ENCODE measurements at regions not wholly inside any gene's neighbourhood (a gene's known extent, or its start where the extent isn't known, plus 50 kb on each side); places are given as distances from the start of the nearest gene placed in this dataset.

DNA sequence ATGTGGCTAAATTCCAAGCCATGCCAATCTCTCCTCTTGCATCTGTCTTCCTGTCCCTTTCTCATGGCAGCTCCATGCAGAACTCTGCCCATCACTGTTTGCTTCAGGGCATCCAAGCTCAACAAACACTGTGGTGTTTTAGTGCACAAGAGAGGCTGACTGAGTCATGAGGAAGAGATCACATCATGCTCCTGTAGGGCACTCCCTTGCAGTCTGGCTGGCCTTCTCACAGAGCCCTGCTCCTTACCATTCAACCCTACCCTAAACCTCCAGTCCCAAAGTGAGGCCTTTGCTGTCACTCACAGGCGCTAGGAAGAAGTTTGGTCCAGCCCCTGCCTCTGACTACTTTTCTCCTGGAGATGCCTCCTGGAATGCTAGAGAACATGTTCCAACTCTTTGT is 194.0 kb downstream of the LRATD1 start:
- Histone ChIP-seq H3K4me1 (ENCODE audit: control insufficient read depth, insufficient read depth, low read length, poor library complexity, severe bottlenecking) (no peaks in the 10 kb centered on the region), H3K9me3 (ENCODE audit: control insufficient read depth, low read length) (no peaks in the 10 kb centered on the region), H3K36me3 (ENCODE audit: control insufficient read depth, insufficient read depth, low read length) (no peaks in the 10 kb centered on the region), H3K4me3 (ENCODE audit: extremely low read depth, insufficient read depth, low read length, poor library complexity, severe bottlenecking) (no peak overlapping the region), H3K27ac (ENCODE audit: low read depth, low read length, severe bottlenecking) (no peak overlapping the region)
- 92% methylated on average over 1 of the region's 1 CpG; no CpG with 5 or more reads in 1 of the 2 experiments for WGBS, 2 experiments (ENCODE audit: insufficient coverage in 2 of 2)

DNA sequence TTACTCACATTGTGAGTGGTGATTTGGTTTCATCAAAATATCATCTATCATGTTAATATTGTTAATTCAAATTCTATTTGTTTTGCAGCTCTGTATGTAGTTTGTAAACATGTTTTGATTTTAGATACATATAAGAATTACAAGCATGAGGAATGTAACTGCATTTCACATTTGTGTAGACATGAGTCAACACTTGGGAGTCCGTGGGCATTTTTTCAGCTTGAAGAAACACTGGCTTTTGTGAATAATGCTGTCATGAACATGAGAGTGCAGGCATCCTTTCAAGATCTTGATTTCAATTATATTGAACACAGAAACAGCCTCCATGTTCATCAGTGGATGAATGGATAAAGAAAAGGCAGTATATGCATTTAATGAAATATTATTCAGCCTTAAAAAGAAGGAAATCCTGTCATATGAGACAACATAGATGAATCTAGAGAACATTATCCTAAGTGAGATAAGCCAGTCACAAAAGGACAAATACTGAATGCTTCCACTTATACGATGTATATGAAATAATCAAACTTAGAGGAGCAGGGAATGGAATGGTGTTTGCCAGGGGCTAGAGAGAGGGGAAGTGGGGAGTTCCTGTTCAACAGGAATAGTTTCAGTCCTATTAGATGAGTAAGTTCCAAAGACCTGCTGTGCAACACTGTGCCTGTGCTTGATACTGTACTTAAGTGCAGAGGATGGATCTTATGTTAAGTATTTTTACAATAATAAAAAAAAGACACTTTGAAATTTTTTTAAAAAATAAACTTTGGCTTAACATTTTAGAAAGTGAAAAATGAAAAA is 194.9 kb downstream of the LRATD1 start:
- Histone ChIP-seq H3K27ac (ENCODE audit: low read depth, low read length, severe bottlenecking) (no peak overlapping the region), H3K4me1 (ENCODE audit: control insufficient read depth, insufficient read depth, low read length, poor library complexity, severe bottlenecking) (no peaks in the 10 kb centered on the region), H3K36me3 (ENCODE audit: control insufficient read depth, insufficient read depth, low read length) (no peaks in the 10 kb centered on the region), H3K4me3 (ENCODE audit: extremely low read depth, insufficient read depth, low read length, poor library complexity, severe bottlenecking) (no peak overlapping the region), H3K9me3 (ENCODE audit: control insufficient read depth, low read length) (no peaks in the 10 kb centered on the region)
- 71 to 80% methylated on average over 1 of the region's 2 CpGs for WGBS, 2 experiments (ENCODE audit: insufficient coverage in 2 of 2)

DNA sequence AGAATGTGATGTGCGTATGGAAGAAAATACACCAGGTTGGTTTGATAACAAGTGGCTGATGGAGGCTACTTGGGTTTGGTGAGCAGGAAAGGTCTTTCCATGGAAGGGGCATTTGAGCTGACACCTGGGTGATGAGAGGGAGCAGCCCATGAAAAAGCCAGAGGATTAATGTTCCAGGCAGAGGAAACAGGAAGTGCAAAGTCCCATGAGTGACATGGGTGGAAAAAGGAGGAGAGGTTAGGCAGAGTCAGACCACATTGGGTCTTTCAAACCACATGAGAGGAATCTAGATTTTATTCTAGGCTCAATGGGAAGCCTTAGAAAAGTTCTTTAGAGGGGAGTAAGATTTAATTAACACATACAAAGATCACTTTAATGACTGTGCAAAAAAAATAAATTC is 195.7 kb downstream of the LRATD1 start:
- Histone ChIP-seq H3K4me1 (ENCODE audit: control insufficient read depth, insufficient read depth, low read length, poor library complexity, severe bottlenecking) (no peaks in the 10 kb centered on the region), H3K9me3 (ENCODE audit: control insufficient read depth, low read length) (no peaks in the 10 kb centered on the region), H3K36me3 (ENCODE audit: control insufficient read depth, insufficient read depth, low read length) (no peaks in the 10 kb centered on the region), H3K27ac (ENCODE audit: low read depth, low read length, severe bottlenecking) (no peak overlapping the region), H3K4me3 (ENCODE audit: extremely low read depth, insufficient read depth, low read length, poor library complexity, severe bottlenecking) (no peak overlapping the region)
- WGBS, 2 experiments (ENCODE audit: insufficient coverage in 2 of 2) = 38 to 50% methylated on average over 1 of the region's 1 CpG

DNA sequence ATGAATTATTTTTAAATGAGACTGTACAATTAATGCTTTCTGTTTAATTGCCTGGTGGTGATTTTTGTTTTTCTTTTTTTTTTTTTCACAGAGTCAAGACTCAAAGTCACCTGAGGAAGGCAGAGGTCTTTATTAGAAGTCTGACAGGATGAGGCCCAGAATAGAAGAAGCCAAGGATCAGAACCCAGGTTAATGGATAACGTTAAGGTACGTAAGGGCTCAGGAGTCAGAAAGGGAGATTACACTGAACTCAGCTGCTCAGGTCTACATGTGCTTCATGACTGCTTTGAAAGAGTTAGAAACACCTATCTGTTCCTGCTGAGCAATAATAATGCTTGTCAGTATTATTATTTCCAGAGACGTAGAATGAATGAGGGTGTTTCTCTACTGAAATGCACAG is 196.5 kb downstream of the LRATD1 start:
- WGBS, 2 experiments (ENCODE audit: insufficient coverage in 2 of 2) = 96 to 100% methylated on average over 2 of the region's 3 CpGs
- Histone ChIP-seq H3K4me3 (ENCODE audit: extremely low read depth, insufficient read depth, low read length, poor library complexity, severe bottlenecking) (no peak overlapping the region), H3K36me3 (ENCODE audit: control insufficient read depth, insufficient read depth, low read length) (no peaks in the 10 kb centered on the region), H3K4me1 (ENCODE audit: control insufficient read depth, insufficient read depth, low read length, poor library complexity, severe bottlenecking) (no peaks in the 10 kb centered on the region), H3K9me3 (ENCODE audit: control insufficient read depth, low read length) (no peaks in the 10 kb centered on the region), H3K27ac (ENCODE audit: low read depth, low read length, severe bottlenecking) (no peak overlapping the region)

DNA sequence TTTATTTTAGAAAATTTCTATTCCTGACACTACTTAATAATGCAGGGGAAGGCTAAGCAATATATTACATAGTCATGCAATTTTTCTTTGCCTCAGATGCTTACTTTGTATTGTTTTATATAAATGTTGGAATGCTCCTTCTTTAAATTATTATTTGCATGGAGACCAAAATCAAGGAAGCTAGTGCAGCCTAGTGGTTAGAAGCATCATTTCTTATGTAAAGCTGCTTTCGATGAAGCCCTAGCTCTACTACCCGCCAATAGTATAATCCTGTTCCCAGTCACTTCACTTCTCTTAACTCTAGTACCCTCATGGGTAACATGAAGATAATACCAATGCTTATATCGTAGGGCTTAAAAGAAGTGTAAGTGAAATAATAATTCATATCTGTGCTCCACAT is 198.9 kb downstream of the LRATD1 start:
- H3K27ac ChIP-seq (ENCODE audit: low read depth, low read length, severe bottlenecking) = no peak overlapping the region
- WGBS, 2 experiments (ENCODE audit: insufficient coverage in 2 of 2) = no CpG with 5 or more reads among the region's 3 CpGs
- H3K4me1 ChIP-seq (ENCODE audit: control insufficient read depth, insufficient read depth, low read length, poor library complexity, severe bottlenecking) = no peaks in the 10 kb centered on the region
- H3K4me3 ChIP-seq (ENCODE audit: extremely low read depth, insufficient read depth, low read length, poor library complexity, severe bottlenecking) = no peak overlapping the region
- no peaks in the 10 kb centered on the region for H3K9me3 ChIP-seq (ENCODE audit: control insufficient read depth, low read length)
- no peaks in the 10 kb centered on the region for H3K36me3 ChIP-seq (ENCODE audit: control insufficient read depth, insufficient read depth, low read length)

GRCh38 chr2:14843507-14844204 is 211.1 kb downstream of the LRATD1 start:
- no peak overlapping the region for H3K27ac ChIP-seq (ENCODE audit: low read depth, low read length, severe bottlenecking)
- no peak overlapping the region for H3K4me3 ChIP-seq (ENCODE audit: extremely low read depth, insufficient read depth, low read length, poor library complexity, severe bottlenecking)
- no peaks in the 10 kb centered on the region for H3K4me1 ChIP-seq (ENCODE audit: control insufficient read depth, insufficient read depth, low read length, poor library complexity, severe bottlenecking)
- WGBS, 2 experiments (ENCODE audit: insufficient coverage in 2 of 2) = 84 to 100% methylated on average over 5 of the region's 5 CpGs
- H3K36me3 ChIP-seq (ENCODE audit: control insufficient read depth, insufficient read depth, low read length) = no peaks in the 10 kb centered on the region
- no peaks in the 10 kb centered on the region for H3K9me3 ChIP-seq (ENCODE audit: control insufficient read depth, low read length)

DNA sequence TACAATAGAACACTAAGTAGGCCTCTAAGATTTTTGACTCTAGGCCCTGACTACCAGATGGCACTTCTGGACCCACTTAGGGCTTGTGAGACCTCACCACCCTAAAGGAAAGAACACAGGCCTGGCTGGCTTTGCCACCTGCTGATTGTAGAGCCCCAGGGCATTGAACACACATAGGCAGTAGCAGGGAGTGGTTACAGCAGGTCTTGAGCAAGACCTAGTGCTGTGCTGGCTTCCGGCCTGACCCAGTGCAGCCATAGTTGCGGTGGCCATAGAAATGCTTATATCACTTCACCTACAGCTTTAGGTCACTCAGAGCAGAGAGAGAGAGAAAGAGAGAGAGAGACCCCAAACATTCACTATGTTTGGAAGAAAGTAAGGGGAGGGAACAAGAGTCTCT is 223.2 kb downstream of the LRATD1 start:
- H3K4me3 ChIP-seq (ENCODE audit: extremely low read depth, insufficient read depth, low read length, poor library complexity, severe bottlenecking) = no peak overlapping the region
- no peaks in the 10 kb centered on the region for H3K9me3 ChIP-seq (ENCODE audit: control insufficient read depth, low read length)
- no CpG with 5 or more reads among the region's 2 CpGs for WGBS, 2 experiments (ENCODE audit: insufficient coverage in 2 of 2)
- no peaks in the 10 kb centered on the region for H3K36me3 ChIP-seq (ENCODE audit: control insufficient read depth, insufficient read depth, low read length)
- H3K27ac ChIP-seq (ENCODE audit: low read depth, low read length, severe bottlenecking) = no peak overlapping the region
- H3K4me1 ChIP-seq (ENCODE audit: control insufficient read depth, insufficient read depth, low read length, poor library complexity, severe bottlenecking) = no peaks in the 10 kb centered on the region

- Histone ChIP-seq H3K36me3 (ENCODE audit: control insufficient read depth, insufficient read depth, low read length) (no peaks in the 10 kb centered on the region), H3K27ac (ENCODE audit: low read depth, low read length, severe bottlenecking) (no peak overlapping the region), H3K9me3 (ENCODE audit: control insufficient read depth, low read length) (no peaks in the 10 kb centered on the region), H3K4me1 (ENCODE audit: control insufficient read depth, insufficient read depth, low read length, poor library complexity, severe bottlenecking) (no peaks in the 10 kb centered on the region), H3K4me3 (ENCODE audit: extremely low read depth, insufficient read depth, low read length, poor library complexity, severe bottlenecking) (no peak overlapping the region)
- WGBS, 2 experiments (ENCODE audit: insufficient coverage in 2 of 2) = 88 to 100% methylated on average over 1 to 3 of the region's 3 CpGs
Measured at GRCh38 chr2:14861181-14861580, 228.7 kb downstream of the LRATD1 start.

GRCh38 chr2:14866736-14867352 is 234.3 kb downstream of the LRATD1 start:
- H3K4me3 ChIP-seq (ENCODE audit: extremely low read depth, insufficient read depth, low read length, poor library complexity, severe bottlenecking) = no peak overlapping the region
- no peaks in the 10 kb centered on the region for H3K36me3 ChIP-seq (ENCODE audit: control insufficient read depth, insufficient read depth, low read length)
- H3K9me3 ChIP-seq (ENCODE audit: control insufficient read depth, low read length) = no peaks in the 10 kb centered on the region
- no CpG with 5 or more reads among the region's 1 CpG for WGBS, 2 experiments (ENCODE audit: insufficient coverage in 2 of 2)
- H3K27ac ChIP-seq (ENCODE audit: low read depth, low read length, severe bottlenecking) = no peak overlapping the region
- H3K4me1 ChIP-seq (ENCODE audit: control insufficient read depth, insufficient read depth, low read length, poor library complexity, severe bottlenecking) = no peaks in the 10 kb centered on the region

DNA sequence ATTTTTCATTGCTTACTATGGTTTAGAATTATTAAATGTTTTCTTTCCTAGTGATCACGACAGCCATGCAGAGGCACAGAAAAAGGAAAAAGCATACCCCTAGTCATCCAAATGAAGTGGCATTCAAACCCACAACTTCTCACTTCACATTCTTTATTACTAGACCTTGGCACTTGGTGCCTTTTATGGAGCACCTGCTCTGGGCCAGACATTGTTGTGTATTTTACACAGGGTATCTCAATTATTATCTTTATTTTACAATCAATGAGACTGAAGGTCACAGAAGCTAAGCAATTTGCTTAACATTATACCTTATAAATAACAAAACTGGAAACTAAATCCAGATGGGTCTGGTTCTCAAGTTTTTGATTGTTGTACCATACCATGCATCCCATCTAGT is 235.3 kb downstream of the LRATD1 start:
- no peaks in the 10 kb centered on the region for H3K36me3 ChIP-seq (ENCODE audit: control insufficient read depth, insufficient read depth, low read length)
- H3K27ac ChIP-seq (ENCODE audit: low read depth, low read length, severe bottlenecking) = no peak overlapping the region
- WGBS, 2 experiments (ENCODE audit: insufficient coverage in 2 of 2) = no CpG with 5 or more reads among the region's 1 CpG
- H3K4me1 ChIP-seq (ENCODE audit: control insufficient read depth, insufficient read depth, low read length, poor library complexity, severe bottlenecking) = no peaks in the 10 kb centered on the region
- no peaks in the 10 kb centered on the region for H3K9me3 ChIP-seq (ENCODE audit: control insufficient read depth, low read length)
- H3K4me3 ChIP-seq (ENCODE audit: extremely low read depth, insufficient read depth, low read length, poor library complexity, severe bottlenecking) = no peak overlapping the region

Measured in mesodermal cell (in vitro differentiated cells).